ENCODE measurements at regions not wholly inside any gene's neighbourhood (a gene's known extent, or its start where the extent isn't known, plus 50 kb on each side); places are given as distances from the start of the nearest gene placed in this dataset.

DNA sequence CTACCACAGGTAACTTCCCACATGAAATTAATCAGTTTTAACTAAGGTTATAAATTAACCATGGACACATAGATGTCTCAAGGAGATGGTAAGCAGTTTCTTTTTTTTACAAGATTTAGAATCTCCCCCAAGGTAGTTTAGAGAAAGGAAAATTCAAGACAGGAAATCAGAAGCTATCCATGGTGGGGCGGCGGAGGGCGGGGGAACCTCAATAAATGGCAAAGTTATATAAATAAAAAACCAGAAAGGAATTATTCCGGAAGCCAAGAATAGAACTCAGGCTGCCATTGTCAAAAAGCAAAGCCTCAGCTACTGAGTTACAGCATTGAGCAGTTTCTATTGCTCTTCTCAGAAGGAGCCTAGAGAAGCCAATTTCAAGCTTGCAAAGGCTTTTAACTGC is 172.1 kb upstream of the SMAD3 start:
- H3K27me3 Mint-ChIP-seq, result peaks cover 3 to 17% of the 10 kb centered on the region in 2 donors
- H3K36me3 Mint-ChIP-seq, result no peaks in the 10 kb centered on the region
- H3K4me3 Mint-ChIP-seq, result no peak overlapping the region
- no peak overlapping the region for H3K27ac Mint-ChIP-seq
- no peak for DNase-seq (ENCODE audit: low spot score)
- ATAC-seq, result no peak
- H3K4me1 Mint-ChIP-seq (ENCODE audit: low read depth in 2 of 2), result no peaks in the 10 kb centered on the region
- no peaks in the 10 kb centered on the region for H3K9me3 Mint-ChIP-seq

DNA sequence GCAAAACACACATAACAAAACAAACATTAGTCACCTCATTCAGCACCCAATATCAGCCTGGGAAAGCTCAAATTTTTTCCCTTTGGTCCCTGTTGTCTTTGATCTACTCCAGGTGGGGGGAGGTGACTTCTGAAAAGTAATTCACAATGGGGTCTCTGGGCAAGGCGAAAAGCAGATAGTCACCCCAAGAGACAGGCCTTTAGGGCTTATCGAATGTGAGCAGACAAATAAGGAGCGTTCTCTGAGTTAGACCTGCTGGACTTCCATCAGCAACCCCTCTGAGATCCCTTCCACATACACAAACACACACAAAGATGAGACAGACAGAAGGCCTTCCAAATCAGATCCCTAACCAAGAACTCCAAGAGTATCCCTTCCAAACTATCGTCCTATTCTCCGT is 171.0 kb upstream of the SMAD3 start:
- H3K27me3 Mint-ChIP-seq, result peaks cover 3 to 17% of the 10 kb centered on the region in 2 donors
- no peak overlapping the region for H3K4me3 Mint-ChIP-seq
- H3K9me3 Mint-ChIP-seq, result no peaks in the 10 kb centered on the region
- no peak for ATAC-seq
- H3K27ac Mint-ChIP-seq, result no peak overlapping the region
- no peaks in the 10 kb centered on the region for H3K4me1 Mint-ChIP-seq (ENCODE audit: low read depth in 2 of 2)
- H3K36me3 Mint-ChIP-seq, result no peaks in the 10 kb centered on the region
- DNase-seq (ENCODE audit: low spot score), result no peak

DNA sequence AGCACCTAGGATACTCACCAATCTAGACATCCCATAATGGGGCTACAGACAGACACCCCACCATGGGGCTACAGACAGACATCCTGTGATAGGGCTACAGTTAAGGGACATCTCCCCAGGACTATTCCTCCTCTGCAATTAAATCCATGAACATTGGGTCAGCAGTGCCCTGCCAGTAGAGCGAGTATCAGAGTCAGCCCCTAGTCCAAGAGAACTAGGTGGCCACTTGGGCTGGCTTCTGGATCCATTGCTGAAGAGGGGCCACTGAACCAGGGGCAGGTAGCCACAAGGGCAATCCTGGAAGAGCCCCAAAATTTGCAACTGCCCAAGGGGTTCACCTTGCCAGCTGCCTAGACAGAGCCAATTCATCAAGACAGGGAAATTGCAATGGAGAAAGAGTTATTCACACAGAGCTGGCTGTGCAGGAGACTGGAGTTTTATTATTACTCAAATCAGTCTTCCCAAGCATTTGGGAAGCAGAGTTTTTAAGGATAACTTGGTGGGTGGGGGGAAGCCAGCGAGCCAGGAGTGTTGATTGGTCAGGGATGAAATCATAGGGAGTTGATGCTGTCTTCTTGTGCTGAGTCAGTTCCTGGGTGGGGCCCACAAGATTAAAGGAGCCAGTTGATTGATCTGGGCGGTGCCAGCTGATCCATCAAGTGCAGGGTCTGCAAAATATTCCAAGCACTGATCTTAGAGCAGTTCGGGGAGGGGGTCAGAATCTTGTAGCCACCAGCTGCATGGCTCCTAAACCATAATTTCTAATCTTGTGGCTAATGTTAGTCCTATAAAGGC is 170.2 kb upstream of the SMAD3 start:
- Mint-ChIP-seq H3K36me3 (no peaks in the 10 kb centered on the region), H3K4me3 (no peak overlapping the region), H3K9me3 (no peaks in the 10 kb centered on the region), H3K4me1 (ENCODE audit: low read depth in 2 of 2) (no peaks in the 10 kb centered on the region), H3K27me3 (peaks cover 3 to 17% of the 10 kb centered on the region in 2 donors), H3K27ac (no peak overlapping the region)
- no peak for DNase-seq (ENCODE audit: low spot score)
- ATAC-seq, result no peak

DNA sequence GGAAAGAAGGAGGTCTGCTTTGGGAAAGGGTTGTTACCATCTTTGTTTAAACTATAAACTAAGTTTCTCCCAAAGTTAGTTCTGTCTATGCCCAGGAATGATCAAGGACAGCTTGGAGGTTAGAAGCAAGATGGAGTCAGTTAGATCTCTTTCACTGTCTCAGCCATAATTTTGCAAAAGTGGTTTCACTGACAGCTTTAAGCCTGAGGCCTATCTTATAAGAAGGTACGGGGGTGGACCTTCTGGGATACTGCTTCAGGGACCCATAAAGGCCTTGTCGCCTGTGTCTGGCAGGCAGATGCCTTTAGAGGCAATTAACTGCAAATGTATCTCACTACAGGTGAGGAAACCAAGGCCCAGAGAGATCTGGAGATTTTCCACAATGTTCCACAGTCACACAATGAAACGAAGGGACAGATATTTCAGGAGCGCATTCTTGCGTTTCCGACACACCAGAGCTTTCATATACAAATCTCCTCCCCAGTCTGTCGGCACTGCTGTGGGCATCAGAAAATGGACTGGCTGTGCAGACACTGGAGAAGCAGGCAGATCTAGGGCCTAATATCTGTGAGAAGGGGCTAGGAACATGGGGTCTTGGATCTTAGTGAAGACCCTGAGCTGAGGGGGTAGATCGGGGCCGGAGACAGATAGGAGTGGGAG is 169.5 kb upstream of the SMAD3 start:
- peaks cover 3 to 17% of the 10 kb centered on the region in 2 donors for H3K27me3 Mint-ChIP-seq
- no peak overlapping the region for H3K4me3 Mint-ChIP-seq
- no peaks in the 10 kb centered on the region for H3K36me3 Mint-ChIP-seq
- DNase-seq (ENCODE audit: low spot score) (no peak), ATAC-seq (no peak)
- H3K27ac Mint-ChIP-seq, result no peak overlapping the region
- no peaks in the 10 kb centered on the region for H3K4me1 Mint-ChIP-seq (ENCODE audit: low read depth in 2 of 2)
- no peaks in the 10 kb centered on the region for H3K9me3 Mint-ChIP-seq

DNA sequence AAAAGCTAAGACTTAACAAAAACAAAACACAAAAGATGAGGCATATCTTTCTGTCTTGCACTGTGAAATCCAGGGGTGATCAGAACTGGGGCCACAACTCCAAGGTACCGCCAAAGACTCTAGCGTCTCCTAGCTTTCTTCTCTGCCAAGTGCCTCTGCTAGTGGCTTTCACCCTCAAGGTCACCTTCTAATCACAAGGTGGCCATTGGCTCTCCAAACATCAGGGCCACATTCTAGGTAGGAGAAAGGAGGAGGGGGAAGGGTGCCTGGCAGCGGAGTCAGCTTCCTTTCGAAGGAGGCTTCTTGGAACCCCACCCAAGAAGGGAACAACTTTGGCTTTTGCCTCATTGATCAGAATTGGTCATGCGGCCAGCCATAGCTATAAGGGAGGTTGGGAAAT is 168.8 kb upstream of the SMAD3 start:
- H3K27me3 Mint-ChIP-seq, result peaks cover 3 to 16% of the 10 kb centered on the region in 2 donors
- H3K9me3 Mint-ChIP-seq, result no peaks in the 10 kb centered on the region
- H3K4me3 Mint-ChIP-seq, result no peak overlapping the region
- no peaks in the 10 kb centered on the region for H3K4me1 Mint-ChIP-seq (ENCODE audit: low read depth in 2 of 2)
- ATAC-seq (no peak), DNase-seq (ENCODE audit: low spot score) (no peak)
- no peak overlapping the region for H3K27ac Mint-ChIP-seq
- no peaks in the 10 kb centered on the region for H3K36me3 Mint-ChIP-seq

DNA sequence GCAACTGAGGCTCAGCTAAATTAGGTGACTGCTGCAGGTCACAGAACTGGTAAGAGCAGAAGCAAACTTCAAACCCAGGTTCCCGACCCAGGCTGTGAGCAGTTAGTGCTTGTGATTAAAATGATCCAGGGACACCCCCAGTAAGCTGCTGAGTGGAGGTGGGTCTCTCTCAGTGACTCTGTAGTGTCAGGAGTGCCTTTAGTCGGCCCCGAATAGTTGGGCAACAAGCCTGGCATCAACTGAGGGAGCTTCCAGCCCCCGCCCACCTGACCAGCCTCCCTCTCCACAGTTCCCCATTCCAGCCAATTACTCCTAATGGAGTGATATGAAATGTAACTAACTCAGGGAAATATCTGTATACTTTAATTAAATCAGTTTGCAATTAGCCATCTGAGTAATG is 168.0 kb upstream of the SMAD3 start:
- H3K4me1 Mint-ChIP-seq (ENCODE audit: low read depth in 2 of 2), result no peaks in the 10 kb centered on the region
- ATAC-seq, result no peak
- H3K36me3 Mint-ChIP-seq, result no peaks in the 10 kb centered on the region
- no peak overlapping the region for H3K27ac Mint-ChIP-seq
- no peak for DNase-seq (ENCODE audit: low spot score)
- peaks cover 0 to 8% of the 10 kb centered on the region in 2 donors for H3K27me3 Mint-ChIP-seq
- H3K9me3 Mint-ChIP-seq, result no peaks in the 10 kb centered on the region
- H3K4me3 Mint-ChIP-seq, result no peak overlapping the region

DNA sequence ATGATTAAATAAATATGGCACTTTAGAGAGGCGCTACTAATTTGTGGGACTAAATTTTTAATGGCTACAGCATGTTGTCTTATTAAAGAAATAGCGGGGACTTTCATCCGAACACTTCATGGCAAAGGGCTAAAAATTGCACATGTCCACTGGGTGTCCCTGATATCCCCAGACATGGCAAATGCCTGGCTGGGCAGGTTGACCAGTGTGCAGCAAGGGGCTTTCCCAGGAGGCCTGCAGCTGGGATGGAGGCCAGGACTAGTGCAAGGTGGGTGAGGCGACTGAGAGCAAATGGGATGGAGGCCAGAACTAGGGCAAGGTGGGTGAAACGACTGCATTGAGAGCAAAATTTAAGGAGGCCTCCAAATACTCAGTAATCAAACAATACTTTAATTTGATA is 167.4 kb upstream of the SMAD3 start:
- no peaks in the 10 kb centered on the region for H3K36me3 Mint-ChIP-seq
- H3K9me3 Mint-ChIP-seq, result no peaks in the 10 kb centered on the region
- H3K4me3 Mint-ChIP-seq, result no peak overlapping the region
- ATAC-seq, result no peak
- H3K27me3 Mint-ChIP-seq, result peaks cover 0 to 3% of the 10 kb centered on the region in 2 donors
- no peaks in the 10 kb centered on the region for H3K4me1 Mint-ChIP-seq (ENCODE audit: low read depth in 2 of 2)
- no peak overlapping the region for H3K27ac Mint-ChIP-seq
- no peak for DNase-seq (ENCODE audit: low spot score)

DNA sequence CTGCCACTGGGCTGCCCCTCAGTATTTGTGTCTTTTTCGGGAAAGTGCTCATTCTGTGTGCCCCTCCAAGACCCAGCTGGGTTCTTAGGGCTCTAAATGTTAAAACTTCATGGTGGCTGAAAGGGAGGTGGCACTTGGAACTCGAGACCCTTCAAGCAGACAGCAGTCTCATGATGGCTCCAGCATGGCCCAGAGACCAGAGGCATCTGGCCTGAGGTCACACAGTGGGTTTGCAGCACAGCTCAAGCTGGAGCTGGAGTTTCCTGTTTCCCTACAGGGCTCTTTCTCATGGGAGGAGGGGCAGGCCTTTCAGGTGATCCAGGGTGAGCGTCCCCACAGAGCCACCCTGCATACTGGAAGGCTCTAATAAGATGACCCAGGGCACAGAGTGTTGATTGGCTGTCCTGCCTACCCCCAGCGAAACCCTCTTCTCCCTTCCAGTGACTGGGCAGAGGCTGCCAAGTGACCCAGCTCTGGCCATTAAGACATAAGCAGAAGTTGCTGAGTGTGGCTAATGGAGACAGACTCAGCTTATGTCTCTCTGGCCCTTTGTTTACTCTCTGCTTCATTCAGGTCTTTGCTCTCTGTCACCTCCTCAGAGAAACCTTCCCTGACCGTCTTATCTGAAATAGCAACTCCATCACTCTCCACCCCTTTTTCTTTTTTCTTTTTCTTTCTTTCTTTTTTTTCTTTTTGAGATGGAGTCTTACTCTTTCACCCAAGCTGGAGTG is 166.6 kb upstream of the SMAD3 start:
- Mint-ChIP-seq H3K27ac (no peak overlapping the region), H3K9me3 (no peaks in the 10 kb centered on the region), H3K4me3 (no peak overlapping the region), H3K27me3 (peaks cover 1 to 3% of the 10 kb centered on the region in 2 donors), H3K36me3 (no peaks in the 10 kb centered on the region), H3K4me1 (ENCODE audit: low read depth in 2 of 2) (peaks cover 2% of the 10 kb centered on the region in 2 donors)
- ATAC-seq (no peak), DNase-seq (ENCODE audit: low spot score) (no peak)

DNA sequence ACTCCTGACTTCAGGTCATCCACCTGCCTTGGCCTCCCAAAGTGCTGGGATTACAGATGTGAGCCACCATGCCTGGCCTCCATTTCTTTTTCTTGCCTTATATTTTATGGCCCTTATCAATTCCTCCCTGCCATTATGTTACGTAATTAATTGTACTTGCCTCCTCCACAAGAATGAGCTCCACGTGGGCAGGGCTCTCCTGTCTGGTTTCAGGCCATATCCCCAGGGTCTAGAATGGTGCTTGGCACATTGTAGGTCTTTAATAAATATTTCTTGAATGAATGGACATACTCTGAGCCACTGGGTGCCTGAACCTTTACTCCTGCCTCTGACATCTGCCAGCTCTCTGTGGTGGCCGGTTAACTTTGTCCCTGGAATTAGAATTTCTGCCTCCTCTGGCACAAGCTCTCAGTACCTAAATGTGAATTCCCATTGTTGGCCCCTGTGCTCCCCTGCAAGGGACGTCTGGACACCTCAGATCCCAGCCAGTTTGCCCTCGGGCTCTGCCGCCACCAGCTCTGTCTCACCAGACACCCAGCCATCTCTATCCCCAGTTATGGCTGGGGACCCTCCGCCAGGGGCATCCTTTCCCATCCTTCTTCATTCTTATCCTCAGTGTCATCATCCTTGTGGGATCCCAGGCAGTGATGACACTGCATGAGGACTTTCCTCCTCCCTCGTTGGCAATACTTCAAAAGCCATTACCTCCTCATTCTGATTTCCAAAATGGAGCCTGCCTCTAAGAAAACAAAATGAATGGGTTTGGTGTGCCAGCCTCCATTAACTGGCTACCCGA is 165.6 kb upstream of the SMAD3 start:
- DNase-seq (ENCODE audit: low spot score), result no peak
- H3K4me3 Mint-ChIP-seq, result no peak overlapping the region
- H3K4me1 Mint-ChIP-seq (ENCODE audit: low read depth in 2 of 2), result peaks cover 2 to 4% of the 10 kb centered on the region in 2 donors
- H3K9me3 Mint-ChIP-seq, result no peaks in the 10 kb centered on the region
- peaks cover 3 to 6% of the 10 kb centered on the region in 2 donors for H3K27me3 Mint-ChIP-seq
- no peak for ATAC-seq
- no peaks in the 10 kb centered on the region for H3K36me3 Mint-ChIP-seq
- H3K27ac Mint-ChIP-seq, result no peak overlapping the region

DNA sequence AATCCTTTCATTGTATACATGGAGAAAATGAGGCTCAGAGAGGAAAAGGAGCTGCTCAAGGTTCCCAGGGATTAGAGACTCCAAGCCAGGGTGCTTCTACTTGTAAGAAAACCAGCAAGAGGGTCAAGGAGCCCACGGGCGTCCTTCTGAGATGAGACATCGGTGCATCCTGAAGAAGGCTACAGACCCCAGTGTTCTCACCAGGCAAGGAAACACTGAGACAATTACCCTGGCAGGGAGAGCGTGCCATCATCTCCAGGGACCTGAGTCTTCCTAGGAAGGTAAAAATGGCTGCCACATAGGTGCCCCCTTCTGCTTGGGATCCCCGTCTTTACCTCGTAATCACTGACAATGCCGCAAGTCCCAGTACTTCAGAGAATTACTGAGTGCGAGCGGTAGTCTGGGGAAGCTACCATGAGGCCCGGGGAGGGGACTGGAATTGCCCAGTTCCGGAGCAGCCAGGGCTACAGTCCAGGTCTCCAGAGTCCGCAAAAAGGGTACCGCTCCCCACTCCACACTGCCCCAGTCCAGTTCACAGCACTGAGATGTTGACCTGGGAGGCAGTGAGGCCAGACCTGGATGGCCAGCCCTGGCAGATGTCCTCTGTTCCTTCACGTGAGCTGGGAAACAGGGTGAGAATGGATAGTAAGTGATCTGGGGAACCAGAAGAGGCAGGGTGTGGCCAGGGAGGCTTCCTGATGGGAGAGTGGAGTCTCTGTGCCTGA is 164.7 kb upstream of the SMAD3 start:
- Mint-ChIP-seq H3K4me1 (ENCODE audit: low read depth in 2 of 2) (peaks cover 2 to 4% of the 10 kb centered on the region in 2 donors), H3K27ac (no peak overlapping the region), H3K4me3 (no peak overlapping the region), H3K9me3 (no peaks in the 10 kb centered on the region), H3K36me3 (no peaks in the 10 kb centered on the region), H3K27me3 (peaks cover 5 to 6% of the 10 kb centered on the region in 2 donors)
- DNase-seq (ENCODE audit: low spot score) (no peak), ATAC-seq (no peak)

DNA sequence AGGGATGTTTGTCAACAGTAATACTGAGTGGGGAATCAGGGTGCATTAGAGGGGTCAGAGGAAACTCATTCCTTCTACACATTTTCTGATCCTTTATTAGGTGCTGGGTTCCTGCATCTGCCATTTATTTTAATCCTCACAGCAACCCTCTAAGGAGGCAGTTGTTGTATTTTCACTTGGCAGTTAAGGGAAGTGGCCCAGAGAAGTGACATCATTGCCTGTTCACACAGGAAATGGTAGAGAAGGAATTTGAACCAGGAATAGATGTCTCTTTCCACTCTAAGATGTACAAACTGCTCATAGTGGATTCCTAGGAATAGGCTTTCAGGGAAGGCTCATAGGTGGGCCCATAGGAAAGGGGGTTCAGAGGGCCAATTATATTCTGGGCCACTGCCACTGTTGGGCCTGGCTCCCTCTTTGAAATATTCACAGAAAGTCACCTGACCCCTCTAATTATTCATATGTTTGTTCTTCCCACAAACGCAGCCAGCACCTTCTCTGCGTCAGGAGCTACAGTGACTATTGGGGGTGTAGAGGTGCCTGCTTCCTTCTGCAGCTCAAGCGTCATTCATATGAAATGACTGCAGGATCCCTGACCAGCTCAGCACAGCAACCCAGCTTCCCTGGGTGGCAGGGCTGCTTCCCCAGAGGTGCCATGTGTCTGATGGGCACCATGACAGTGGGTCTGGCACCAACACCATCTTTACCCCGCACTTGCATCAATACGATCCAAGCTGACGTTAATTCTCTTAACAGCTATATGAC is 163.9 kb upstream of the SMAD3 start:
- Mint-ChIP-seq H3K4me1 (ENCODE audit: low read depth in 2 of 2) (peaks cover 2 to 4% of the 10 kb centered on the region in 2 donors), H3K9me3 (peaks cover 4% of the 10 kb centered on the region), H3K27ac (no peak overlapping the region), H3K36me3 (no peaks in the 10 kb centered on the region), H3K4me3 (no peak overlapping the region), H3K27me3 (peaks cover 6 to 12% of the 10 kb centered on the region in 2 donors)
- ATAC-seq (no peak), DNase-seq (ENCODE audit: low spot score) (no peak)

DNA sequence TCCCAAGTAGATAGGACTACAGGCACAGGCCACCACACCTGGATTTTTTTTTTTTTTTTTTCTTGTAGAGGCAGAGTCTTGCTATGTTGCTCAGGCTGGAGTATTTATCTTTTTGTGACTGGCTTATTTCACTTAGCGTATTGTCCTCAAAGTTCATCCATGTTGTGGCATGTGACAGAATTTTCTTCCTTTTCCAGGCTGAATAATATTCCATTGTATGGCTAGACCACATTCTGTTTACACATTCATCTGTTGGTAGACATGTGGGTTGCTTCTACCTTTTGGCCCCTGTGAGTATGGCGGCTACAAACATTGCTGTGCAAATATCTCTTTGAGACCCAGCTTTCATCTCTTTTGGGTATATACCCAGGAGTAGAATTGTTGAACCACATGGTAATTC is 160.2 kb upstream of the SMAD3 start:
- H3K4me3 Mint-ChIP-seq, result no peak overlapping the region
- no peaks in the 10 kb centered on the region for H3K36me3 Mint-ChIP-seq
- peaks cover 10 to 20% of the 10 kb centered on the region in 2 donors for H3K27me3 Mint-ChIP-seq
- ATAC-seq (no peak), DNase-seq (ENCODE audit: low spot score) (no peak)
- H3K9me3 Mint-ChIP-seq, result peaks cover 6% of the 10 kb centered on the region
- no peak overlapping the region for H3K27ac Mint-ChIP-seq
- H3K4me1 Mint-ChIP-seq (ENCODE audit: low read depth in 2 of 2), result peaks cover 2 to 4% of the 10 kb centered on the region in 2 donors
